ENCODE measurements at regions not wholly inside any gene's neighbourhood (a gene's known extent, or its start where the extent isn't known, plus 50 kb on each side); places are given as distances from the start of the nearest gene placed in this dataset.
A peak's percentile ranks its signal among the peaks of the same experiment; 100 is the strongest.

GRCh38 chr21:22961258-22961657, 1963.0 kb downstream of the NCAM2 start:
- peak; percentile 97 to 99 for DNase-seq

GRCh38 chr21:22965455-22966135, 1967.4 kb downstream of the NCAM2 start:
- DNase-seq = peak in 1 of 2 experiments; percentile 18

- DNase-seq = no peak
These were observed 1983.6 kb downstream of the NCAM2 start for GRCh38 chr21:22981819-22982218.

- no peak for DNase-seq
These were observed 1994.9 kb downstream of the NCAM2 start for GRCh38 chr21:22993144-22993543.

GRCh38 chr21:22993822-22994574, 1995.8 kb downstream of the NCAM2 start:
- no peak for DNase-seq

GRCh38 chr21:23003951-23004350, 2005.7 kb downstream of the NCAM2 start:
- DNase-seq = no peak

GRCh38 chr21:23008601-23009202, 2010.5 kb downstream of the NCAM2 start:
- no peak for DNase-seq

GRCh38 chr21:23009360-23009759, 2011.2 kb downstream of the NCAM2 start:
- no peak for DNase-seq

- DNase-seq = no peak
These were observed 2015.8 kb downstream of the NCAM2 start for GRCh38 chr21:23014021-23014420.

GRCh38 chr21:23016617-23017016, 2018.4 kb downstream of the NCAM2 start:
- DNase-seq = peak; percentile 13 to 60

- no peak for DNase-seq
These were observed 2019.8 kb downstream of the NCAM2 start for GRCh38 chr21:23017989-23018388.

GRCh38 chr21:23020969-23021368, 2022.8 kb downstream of the NCAM2 start:
- DNase-seq = no peak

- no peak for DNase-seq
These were observed 2023.3 kb downstream of the NCAM2 start for GRCh38 chr21:23021481-23021880.

- no peak for DNase-seq
These were observed 2028.7 kb downstream of the NCAM2 start for GRCh38 chr21:23026878-23027277.

- peak; percentile 3 to 44 for DNase-seq
These were observed 2041.6 kb downstream of the NCAM2 start for GRCh38 chr21:23039846-23040245.

- DNase-seq = no peak
These were observed 2047.7 kb downstream of the NCAM2 start for GRCh38 chr21:23045955-23046354.

- DNase-seq = no peak
These were observed 2069.5 kb downstream of the NCAM2 start for GRCh38 chr21:23067672-23068071.

- no peak for DNase-seq
These were observed 2085.0 kb downstream of the NCAM2 start for GRCh38 chr21:23083242-23083641.

- DNase-seq = no peak
These were observed 2095.1 kb downstream of the NCAM2 start for GRCh38 chr21:23093259-23093658.

GRCh38 chr21:23099185-23099584, 2101.0 kb downstream of the NCAM2 start:
- no peak for DNase-seq

- peak in 1 of 2 experiments; percentile 9 for DNase-seq
These were observed 2102.9 kb downstream of the NCAM2 start for GRCh38 chr21:23101111-23101510.

- no peak for DNase-seq
These were observed 2110.3 kb downstream of the NCAM2 start for GRCh38 chr21:23108533-23108932.

- no peak for DNase-seq
These were observed 2112.9 kb downstream of the NCAM2 start for GRCh38 chr21:23111070-23111600.

GRCh38 chr21:23119491-23119890, 2121.3 kb downstream of the NCAM2 start:
- DNase-seq = no peak
